Pancreas (tissue), 10 donors: ENCODE measurements at regions not wholly inside any gene's neighbourhood (a gene's known extent, or its start where the extent isn't known, plus 50 kb on each side); places are given as distances from the start of the nearest gene placed in this dataset.

Experiments
- ATAC-seq, 4 donors: fragments of 200-7000 bp; cut with Tn5 transposase; one replicate each; pipeline versions ENCODE4 v1.8.0 to v1.9.1; 2020; ENCODE audit warnings: mild to moderate bottlenecking in 4 of 4, moderate library complexity in 4 of 4
- DNase-seq, 6 donors: peaks; one replicate each; pipeline ENCODE4 v3.0.0-alpha.2; 2020
- FAIRE-seq: peaks from 2 replicates; lab custom pipeline; 2012; peaks lifted over from hg19 to GRCh38; lab: Jason Lieb, UNC
- H3K27ac ChIP-seq, 4 donors: fragments of 200-600 bp; sonication (generic); 1 replicate in 3 of 4; 2 replicates in 1 of 4; pipeline versions ENCODE4 v1.5.0 to v1.8.0; 2020
- H3K27me3 ChIP-seq, 4 donors: fragments of 200-600 bp; one replicate each; pipeline ENCODE4 v1.8.0; 2021
- H3K36me3 ChIP-seq, 3 donors: fragments of 200-600 bp; sonication (generic) in 1 of 3; one replicate each; pipeline versions ENCODE4 v1.5.0 to v1.8.0; 2020 to 2021
- H3K4me1 ChIP-seq, 3 donors: fragments of 200-600 bp; one replicate each; pipeline ENCODE4 v1.8.0; 2021
- H3K4me3 ChIP-seq, 4 donors: fragments of 200-600 bp; sonication (generic) in 2 of 4; one replicate each; pipeline versions ENCODE4 v1.5.0 to v1.8.0; 2020 to 2021
- H3K9me3 ChIP-seq, 4 donors: fragments of 200-600 bp; one replicate each; pipeline ENCODE4 v1.8.0; 2021
- CTCF ChIP-seq, 4 donors: fragments of 200-600 bp; sonication (generic) in 3 of 4; IDR thresholded peaks; one replicate each; pipeline versions ENCODE4 v1.5.0 to v1.8.0; 2021; ENCODE audit warnings: antibody characterized with exemption in 4 of 4
- WGBS, 2 donors: extraction: QIAGEN DNeasy Blood & Tissue Kit; methylation state at CpG; one replicate each; pipeline ENCODE4 v1.1.7; 2013; 5-methylcytosine and 5-hydroxymethylcytosine counted together
- intact Hi-C, 3 donors: fragments of 100-400 bp; cut with DNase I; formaldehyde crosslinking; loops; one replicate each; pipeline versions ENCODE4 v1.11.1 to v1.14.2; 2022
- donor health status: healthy with polysubstance abuse.
- donor health status: DM: no; HTN: no; CAD: no; lungs with moderate emphysema.
- donor health status: DM: no; HTN: no; CAD: no.
- donor health status: control.
- donor health status: control.
- donor health status: Bipolar disorder and iron deficiency.
- donor health status: DM: yes; HTN: yes; CAD: no.
- donor health status: DM: no; HTN: no; CAD: no.
- donor health status: DM: no; HTN: no; CAD: no.
- donor health status: DM: yes; HTN: yes; CAD: no.

- Histone ChIP-seq H3K27ac (no peak overlapping the region), H3K27me3 (no peaks in the 10 kb centered on the region), H3K4me1 (no peaks in the 10 kb centered on the region), H3K4me3 (no peak overlapping the region), H3K36me3 (no peaks in the 10 kb centered on the region), H3K9me3 (no peaks in the 10 kb centered on the region)
- intact Hi-C loops, result no loop called here
- no peak for FAIRE-seq
- no peak for TF ChIP-seq CTCF (IDR thresholded peaks at IDR 0.05)
- WGBS, 2 donors, result 49 to 51% methylated on average over 3 of the region's 3 CpGs
- no peak for ATAC-seq
- DNase-seq, result no peak
These were observed 214.1 kb downstream of the HERPUD2 start for GRCh38 chr7:35480806-35481205.

- Histone ChIP-seq H3K4me3 (no peak overlapping the region), H3K27ac (no peak overlapping the region), H3K4me1 (no peaks in the 10 kb centered on the region), H3K9me3 (no peaks in the 10 kb centered on the region), H3K36me3 (no peaks in the 10 kb centered on the region), H3K27me3 (peaks cover 0 to 4% (median 0%) of the 10 kb centered on the region in 4 donors)
- 60 to 62% methylated on average over 6 of the region's 6 CpGs for WGBS, 2 donors
- no peak for DNase-seq
- FAIRE-seq, result no peak
- ATAC-seq, result no peak
- intact Hi-C loops, result no loop called here
- no peak for TF ChIP-seq CTCF (IDR thresholded peaks at IDR 0.05)
These were observed 217.3 kb downstream of the HERPUD2 start for GRCh38 chr7:35477609-35478008.

GRCh38 chr7:35474100-35474499, 220.2 kb upstream of the TBX20 start:
- Histone ChIP-seq H3K4me3 (no peak overlapping the region), H3K4me1 (no peaks in the 10 kb centered on the region), H3K27me3 (peaks cover 0 to 4% (median 0%) of the 10 kb centered on the region in 4 donors), H3K27ac (no peak overlapping the region), H3K36me3 (no peaks in the 10 kb centered on the region), H3K9me3 (no peaks in the 10 kb centered on the region)
- intact Hi-C loops, result no loop called here
- DNase-seq, result no peak
- FAIRE-seq, result no peak
- TF ChIP-seq CTCF (IDR thresholded peaks at IDR 0.05), result no peak
- 58 to 59% methylated on average over 1 of the region's 1 CpG for WGBS, 2 donors
- no peak for ATAC-seq

- no peak for TF ChIP-seq CTCF (IDR thresholded peaks at IDR 0.05)
- H3K4me3 ChIP-seq, result no peak overlapping the region
- intact Hi-C loops, result no loop called here
- H3K36me3 ChIP-seq, result no peaks in the 10 kb centered on the region
- ATAC-seq (no peak), DNase-seq (no peak), FAIRE-seq (no peak)
- 60 to 61% methylated on average over 5 of the region's 5 CpGs for WGBS, 2 donors
- H3K4me1 ChIP-seq, result no peaks in the 10 kb centered on the region
- H3K27ac ChIP-seq, result no peak overlapping the region
- H3K27me3 ChIP-seq, result no peaks in the 10 kb centered on the region
- H3K9me3 ChIP-seq, result no peaks in the 10 kb centered on the region
These were observed 214.7 kb upstream of the TBX20 start for GRCh38 chr7:35468606-35469005.

GRCh38 chr7:35467456-35467978, 213.6 kb upstream of the TBX20 start:
- Histone ChIP-seq H3K4me3 (no peak overlapping the region), H3K4me1 (no peaks in the 10 kb centered on the region), H3K27me3 (no peaks in the 10 kb centered on the region), H3K36me3 (no peaks in the 10 kb centered on the region), H3K9me3 (no peaks in the 10 kb centered on the region), H3K27ac (no peak overlapping the region)
- FAIRE-seq (no peak), ATAC-seq (no peak), DNase-seq (no peak)
- no peak for TF ChIP-seq CTCF (IDR thresholded peaks at IDR 0.05)
- intact Hi-C loops, result no loop called here
- 54 to 72% methylated on average over 3 of the region's 3 CpGs for WGBS, 2 donors
